NCI-H2171 treated with DMSO at 0.1 percent for 48 hours (cell line): ENCODE measurements at regions not wholly inside any gene's neighbourhood (a gene's known extent, or its start where the extent isn't known, plus 50 kb on each side); places are given as distances from the start of the nearest gene placed in this dataset.
A peak's percentile ranks its signal among the peaks of the same experiment; 100 is the strongest.
"Not testable (repeated sequence)": the region's sequence is repeated elsewhere in the genome, so short reads cannot be mapped to it uniquely, and the experiment has no call there.

Experiments used
- DNase-seq: peaks from one replicate; lab custom pipeline; 2025; lab: John Stamatoyannopoulos, UW

- no peak for DNase-seq
Observed at GRCh38 chr10:106296750-106297392, 867.6 kb downstream of the SORCS1 start.

- no peak for DNase-seq
Observed at GRCh38 chr10:106284802-106285587, 879.5 kb downstream of the SORCS1 start.

DNA sequence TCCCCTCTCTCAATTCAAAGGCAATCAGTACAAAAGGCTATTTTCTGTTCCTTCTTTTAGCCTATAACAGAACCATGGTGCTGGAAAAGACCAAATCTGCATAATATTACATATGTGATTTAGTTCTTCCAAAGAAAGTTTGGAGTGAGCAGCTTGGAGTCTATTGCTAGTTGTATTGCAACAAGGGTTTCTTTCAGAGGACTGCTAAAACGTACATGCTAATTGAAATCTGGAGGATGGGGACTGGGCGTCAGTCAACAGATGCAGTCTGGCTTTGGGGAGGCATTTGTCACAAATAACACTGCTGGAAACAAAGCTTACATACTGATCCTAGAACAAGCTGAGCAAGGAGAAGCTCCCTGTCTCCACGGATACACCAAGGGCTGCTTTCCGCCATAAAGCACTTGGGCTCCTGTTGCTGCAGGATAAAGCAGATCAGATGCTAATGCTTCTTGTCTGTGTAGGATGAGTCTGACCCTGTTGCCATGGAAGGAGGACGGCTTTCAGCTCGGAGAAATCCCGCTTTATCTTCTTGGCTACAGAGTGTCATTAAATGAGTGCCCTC, 883.5 kb downstream of the SORCS1 start:
- no peak for DNase-seq

DNA sequence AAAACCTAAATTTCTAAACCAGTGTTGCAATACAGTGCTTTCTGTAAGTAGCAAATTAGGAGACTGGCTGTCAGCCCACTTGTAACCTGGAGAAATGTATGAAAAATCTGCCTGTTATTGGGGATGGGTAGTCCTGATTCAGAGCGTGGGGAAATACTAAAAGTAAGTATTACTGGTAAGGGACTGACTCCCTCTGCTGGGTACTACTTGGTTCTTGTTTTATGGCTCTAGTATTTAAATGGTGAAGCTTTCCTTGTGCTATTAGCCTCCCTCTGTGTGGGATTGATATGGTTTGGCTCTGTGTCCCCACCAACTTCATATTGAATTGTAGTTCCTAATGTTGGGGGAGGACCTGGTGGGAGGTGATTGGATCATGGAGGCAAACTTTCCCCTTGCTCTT, 886.1 kb downstream of the SORCS1 start:
- DNase-seq = no peak

- DNase-seq = no peak
Observed at GRCh38 chr10:106271237-106271636, 893.3 kb downstream of the SORCS1 start.

DNA sequence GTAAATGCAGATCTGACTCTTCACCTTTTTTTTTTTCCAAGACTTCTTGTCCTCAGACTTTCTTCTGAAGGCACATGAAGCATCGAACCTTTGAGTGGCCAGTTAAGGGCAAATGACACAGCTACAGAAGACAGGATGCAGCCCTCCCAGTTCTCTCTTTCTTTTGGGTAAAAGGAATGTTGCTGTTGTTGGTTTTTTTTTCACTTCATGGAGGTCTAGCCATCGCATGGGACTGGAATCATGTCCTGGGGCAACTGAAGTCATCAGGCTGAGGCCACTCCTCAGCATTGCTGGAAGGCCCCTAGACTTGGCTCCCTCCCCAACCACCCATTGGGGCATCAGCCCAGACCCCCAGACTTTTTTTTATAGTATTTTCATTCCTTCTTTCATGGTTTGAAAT, 896.5 kb downstream of the SORCS1 start:
- DNase-seq = no peak

- no peak for DNase-seq
Observed at GRCh38 chr10:106267591-106267990, 896.9 kb downstream of the SORCS1 start.

DNA sequence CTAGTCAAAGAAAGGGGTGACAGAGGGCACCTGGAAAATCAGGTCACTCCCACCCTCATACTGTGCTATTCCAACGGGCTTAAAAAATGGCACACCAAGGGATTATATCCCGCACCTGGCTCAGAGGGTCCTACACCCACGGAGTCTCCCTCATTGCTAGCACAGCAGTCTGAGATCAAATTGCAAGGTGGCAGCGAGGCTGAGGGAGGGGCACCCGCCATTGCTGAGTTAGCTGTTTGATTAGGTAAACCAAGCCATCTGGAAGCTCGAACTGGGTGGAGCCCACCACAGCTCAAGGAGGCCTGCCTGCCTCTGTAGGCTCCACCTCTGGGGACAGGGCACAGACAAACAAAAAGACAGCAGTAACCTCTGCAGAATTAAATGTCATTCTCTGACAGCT, 907.1 kb downstream of the SORCS1 start:
- DNase-seq = not testable (repeated sequence)

DNA sequence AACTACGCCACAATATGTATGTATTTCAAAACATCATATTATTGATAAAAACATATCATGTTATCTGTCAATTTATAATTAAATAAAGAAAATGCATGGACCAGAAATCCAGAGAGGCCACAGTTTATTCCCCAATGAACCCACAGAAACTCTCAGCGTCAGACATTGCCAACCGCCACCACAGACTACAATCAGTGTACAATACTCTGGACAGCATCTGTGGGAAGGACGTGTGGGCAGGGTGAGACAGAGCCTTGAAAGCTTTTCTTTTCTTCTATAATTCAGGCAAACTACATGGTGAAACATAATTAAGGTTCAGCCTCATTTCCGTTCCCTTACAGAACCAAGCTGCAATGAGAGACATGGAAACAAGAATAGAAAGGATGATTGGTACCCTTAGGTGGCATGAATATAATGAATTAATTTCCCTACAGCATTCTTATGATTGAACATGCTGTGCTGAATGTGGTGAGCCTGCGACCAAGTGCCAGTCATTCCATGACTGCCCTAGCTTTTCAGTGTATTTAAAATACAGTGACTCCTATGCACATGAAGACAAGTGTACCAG, 909.3 kb downstream of the SORCS1 start:
- no peak for DNase-seq

DNA sequence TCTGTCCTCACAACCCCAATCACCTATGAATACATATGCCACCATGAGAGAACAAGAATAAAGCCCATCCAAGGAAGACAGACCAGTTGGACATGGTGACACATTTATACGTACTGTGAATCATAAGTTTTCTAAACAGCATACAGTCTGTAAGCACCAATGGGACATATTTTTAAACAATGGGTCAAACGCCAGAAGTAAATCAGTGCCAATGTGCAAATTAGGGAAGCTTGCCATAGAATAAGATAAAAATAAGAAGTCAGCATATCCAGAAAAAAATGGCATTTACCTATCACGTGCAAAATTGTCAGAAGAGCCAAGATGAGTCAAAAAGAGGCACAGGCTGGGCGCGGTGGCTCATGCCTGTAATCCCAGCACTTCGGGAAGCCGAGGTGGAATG, 910.4 kb downstream of the SORCS1 start:
- no peak for DNase-seq

- no peak for DNase-seq
Observed at GRCh38 chr10:106252541-106252940, 912.0 kb downstream of the SORCS1 start.

GRCh38 chr10:106251573-106251972, 912.9 kb downstream of the SORCS1 start:
- no peak for DNase-seq

- DNase-seq = no peak
Observed at GRCh38 chr10:106242301-106242700, 922.2 kb downstream of the SORCS1 start.

DNA sequence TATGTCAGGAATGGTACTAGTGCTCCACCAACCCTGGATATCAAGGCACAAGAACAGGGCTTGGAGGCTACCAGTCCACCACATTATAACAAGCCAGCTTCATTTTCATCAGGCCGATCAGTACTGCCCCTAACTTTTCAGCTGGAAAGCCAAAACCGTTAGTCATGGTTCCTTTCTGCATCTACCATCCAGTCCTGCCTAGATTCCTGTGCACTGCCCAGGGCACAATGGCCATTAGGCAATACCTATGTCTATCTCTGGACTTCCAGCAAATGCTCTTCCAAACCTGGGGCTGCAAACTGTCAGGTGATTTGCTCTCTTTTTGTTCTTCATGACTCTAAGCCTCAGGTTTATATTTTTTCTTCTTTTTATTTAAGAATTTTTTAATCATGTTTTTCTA, 937.7 kb downstream of the SORCS1 start:
- no peak for DNase-seq

DNA sequence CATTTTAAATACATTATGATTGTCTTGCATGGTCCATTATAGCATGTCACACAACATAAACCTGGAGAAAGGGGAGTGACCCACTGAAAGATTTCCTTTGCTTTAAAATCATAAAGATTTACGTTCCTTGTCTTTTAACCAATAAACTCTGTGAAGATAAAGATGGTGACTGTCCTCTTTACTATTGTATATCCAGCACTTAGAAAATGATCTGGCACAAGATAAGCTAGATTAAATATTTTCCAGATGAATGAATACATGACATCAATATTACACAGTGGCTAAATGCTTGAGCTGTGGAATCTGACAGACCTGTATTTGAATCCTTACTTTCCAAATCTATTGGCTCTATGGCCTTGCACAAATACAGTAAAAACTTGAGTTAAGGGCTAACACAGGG, 938.4 kb downstream of the SORCS1 start:
- DNase-seq = no peak

GRCh38 chr10:106224676-106225075, 939.8 kb downstream of the SORCS1 start:
- no peak for DNase-seq

DNA sequence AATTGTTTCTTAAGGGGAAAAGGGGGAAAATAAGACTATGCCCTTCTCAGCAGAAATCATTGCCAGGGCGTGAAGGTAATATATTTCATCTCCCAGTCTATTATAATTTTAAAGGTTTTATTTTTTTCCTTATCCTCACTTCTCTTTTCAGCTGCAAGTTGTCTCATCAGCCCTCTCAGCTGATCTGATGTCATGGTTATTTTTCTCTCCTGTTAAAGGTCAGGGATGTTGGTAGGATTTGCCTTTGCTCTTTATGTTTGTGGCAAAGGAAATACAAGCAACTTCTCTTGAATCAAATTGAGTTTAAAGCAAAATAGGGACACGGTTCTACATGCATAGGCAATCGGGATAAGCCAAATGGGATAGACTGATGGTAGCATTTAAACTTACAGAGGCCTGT, 946.9 kb downstream of the SORCS1 start:
- no peak for DNase-seq

DNA sequence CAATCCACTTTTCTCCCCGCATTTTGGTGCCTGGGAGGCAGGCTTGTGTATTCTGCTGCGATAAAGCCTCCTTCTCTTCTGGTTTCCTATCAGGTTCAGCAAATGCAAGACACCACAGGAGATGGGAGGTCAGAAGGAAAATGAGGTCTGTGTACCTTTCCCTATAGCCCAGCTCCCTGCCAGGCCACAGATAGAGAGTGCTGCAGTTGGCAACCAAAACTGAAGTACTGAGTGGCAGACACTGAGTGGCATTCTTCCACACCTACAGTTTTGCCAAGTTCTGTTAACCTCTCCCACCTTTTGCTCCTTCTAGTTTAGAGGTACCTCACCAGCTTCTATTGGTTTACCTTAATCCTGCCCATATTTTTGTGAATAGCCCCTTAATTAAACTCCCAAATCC, 948.4 kb downstream of the SORCS1 start:
- DNase-seq = no peak

DNA sequence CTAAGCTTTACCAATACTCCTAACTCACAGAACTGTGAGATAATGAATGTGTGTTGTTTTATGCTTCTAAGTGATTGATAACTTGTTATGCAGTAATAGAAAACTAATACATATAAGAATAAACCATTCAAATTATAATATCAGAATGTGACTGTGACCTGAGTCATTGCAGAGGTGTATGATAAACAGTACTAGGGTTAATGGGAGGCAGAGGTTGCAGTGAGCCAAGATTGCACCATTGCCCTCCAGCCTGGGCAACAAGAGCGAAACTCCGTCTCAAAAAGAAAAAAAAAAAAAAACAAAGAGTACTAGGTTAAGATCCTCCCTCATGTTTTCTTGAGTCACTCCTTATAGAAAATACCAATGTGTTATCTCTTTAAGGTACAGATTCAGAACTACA, 950.3 kb downstream of the SORCS1 start:
- DNase-seq = no peak

GRCh38 chr10:106213493-106213892, 951.0 kb downstream of the SORCS1 start:
- no peak for DNase-seq

GRCh38 chr10:106198275-106198674, 966.2 kb downstream of the SORCS1 start:
- DNase-seq = no peak

GRCh38 chr10:106189292-106189691, 975.2 kb downstream of the SORCS1 start:
- DNase-seq = peak; percentile 2

DNA sequence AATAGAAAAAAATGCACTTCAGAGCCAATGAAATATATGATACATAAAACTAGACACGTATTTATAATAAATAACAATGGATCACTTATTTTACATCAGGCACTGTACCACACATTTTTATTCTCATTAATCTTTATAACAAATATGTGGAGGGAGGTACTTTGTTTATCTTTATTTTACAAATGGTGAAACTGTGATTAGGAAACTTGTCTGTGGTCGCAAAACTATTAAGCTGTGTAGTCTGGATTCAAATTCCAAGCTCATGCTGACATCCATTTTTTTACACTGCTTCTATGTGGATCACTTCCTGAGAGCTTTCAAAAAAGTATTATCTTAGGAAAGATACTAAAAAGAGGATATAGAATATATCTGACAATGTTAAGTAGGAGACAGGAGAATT, 978.6 kb downstream of the SORCS1 start:
- no peak for DNase-seq
